AG04450 (cell line): ENCODE measurements at regions not wholly inside any gene's neighbourhood (a gene's known extent, or its start where the extent isn't known, plus 50 kb on each side); places are given as distances from the start of the nearest gene placed in this dataset.

Source experiments
- CTCF ChIA-PET: fragments of 300-600, 350-600 bp; formaldehyde crosslinking; extraction: SDS; loops from one replicate; lab custom pipeline; 2022; ENCODE audit warnings: antibody characterized with exemption, inconsistent platforms; lab: Charles Lee
- POLR2A ChIA-PET: fragments of 350-600 bp; formaldehyde crosslinking; extraction: SDS; loops from one replicate; lab custom pipeline; 2021; ENCODE audit warnings: antibody characterized with exemption, inconsistent platforms; lab: Yijun Ruan, JAX
- DNase-seq: peaks from one replicate; pipeline ENCODE4 v3.0.0-alpha.2; 2011; ENCODE audit warnings: low read depth, low spot score
- H3K27ac ChIP-seq: one replicate; pipeline ENCODE4 v1.5.1; 2012; ENCODE audit warnings: low read depth, low read length, control low read depth
- H3K27me3 ChIP-seq: one replicate; pipeline ENCODE4 v1.6.0; 2012; ENCODE audit warnings: low read length; ENCODE audit not compliant: control insufficient read depth, insufficient read depth
- H3K4me3 ChIP-seq: 2 replicates; pipeline ENCODE4 v1.5.1; 2011; ENCODE audit warnings: mild to moderate bottlenecking, low read depth, low read length, control low read depth
- H3K9me3 ChIP-seq: 2 replicates; pipeline ENCODE4 v1.5.1; 2012; ENCODE audit warnings: low read length; ENCODE audit not compliant: control insufficient read depth, insufficient read depth
- TF ChIP-seq, protein P1 (sequence below): IDR thresholded peaks from 2 replicates; pipeline ENCODE4 v1.5.1; 2011; ENCODE audit warnings: low read depth, low read length, control low read depth, inconsistent platforms

DNA sequence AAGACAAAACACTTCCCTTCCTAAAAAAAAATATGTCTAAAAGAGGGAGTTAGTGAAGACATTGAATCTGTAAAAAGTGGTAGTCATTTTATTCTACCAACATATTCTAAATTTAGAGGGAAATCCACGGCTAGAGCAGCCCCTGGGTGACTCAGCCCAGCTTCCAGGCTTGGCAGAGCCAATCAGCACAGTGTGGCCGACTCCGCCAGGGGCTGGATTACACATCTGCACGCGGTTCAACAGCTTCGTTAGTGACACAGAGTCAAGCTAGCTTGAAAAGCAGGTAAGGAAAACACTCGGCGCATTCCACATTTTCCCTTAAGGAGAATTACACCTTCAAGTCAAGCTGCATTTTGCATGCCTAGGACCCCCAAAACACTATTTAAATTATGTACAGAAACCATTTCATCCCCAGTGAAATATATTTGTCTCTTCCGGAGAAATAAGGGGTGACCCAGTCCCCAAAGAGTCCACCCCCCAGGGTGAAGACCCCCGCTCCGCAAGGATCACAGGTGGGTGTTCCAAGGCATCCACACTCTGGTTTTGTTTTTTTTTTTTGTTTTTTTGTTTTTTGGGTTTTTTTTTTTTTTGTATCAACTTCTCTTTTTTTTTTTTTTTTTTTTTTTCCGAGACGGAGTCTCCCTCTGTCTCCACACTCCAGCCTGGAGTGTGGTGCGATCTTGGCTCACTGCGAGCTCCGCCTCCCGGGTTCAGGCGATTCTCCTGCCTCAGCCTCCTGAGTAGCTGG, 58.4 kb upstream of the ARID1B start:
- ChIA-PET CTCF (interaction anchor here (0.7 kb wide), 1 partner anchor 9 kb away, joined by 7 read pairs; no protein-coding TSS in a partner anchor), POLR2A (no interaction called here)
- H3K27me3 ChIP-seq = no peaks in the 10 kb centered on the region
- no peak overlapping the region for H3K27ac ChIP-seq
- H3K9me3 ChIP-seq = no peaks in the 10 kb centered on the region; the same call in 1 of the 2 replicates
- no peak overlapping the region for H3K4me3 ChIP-seq
- no peak for DNase-seq
- TF ChIP-seq, protein P1, sequence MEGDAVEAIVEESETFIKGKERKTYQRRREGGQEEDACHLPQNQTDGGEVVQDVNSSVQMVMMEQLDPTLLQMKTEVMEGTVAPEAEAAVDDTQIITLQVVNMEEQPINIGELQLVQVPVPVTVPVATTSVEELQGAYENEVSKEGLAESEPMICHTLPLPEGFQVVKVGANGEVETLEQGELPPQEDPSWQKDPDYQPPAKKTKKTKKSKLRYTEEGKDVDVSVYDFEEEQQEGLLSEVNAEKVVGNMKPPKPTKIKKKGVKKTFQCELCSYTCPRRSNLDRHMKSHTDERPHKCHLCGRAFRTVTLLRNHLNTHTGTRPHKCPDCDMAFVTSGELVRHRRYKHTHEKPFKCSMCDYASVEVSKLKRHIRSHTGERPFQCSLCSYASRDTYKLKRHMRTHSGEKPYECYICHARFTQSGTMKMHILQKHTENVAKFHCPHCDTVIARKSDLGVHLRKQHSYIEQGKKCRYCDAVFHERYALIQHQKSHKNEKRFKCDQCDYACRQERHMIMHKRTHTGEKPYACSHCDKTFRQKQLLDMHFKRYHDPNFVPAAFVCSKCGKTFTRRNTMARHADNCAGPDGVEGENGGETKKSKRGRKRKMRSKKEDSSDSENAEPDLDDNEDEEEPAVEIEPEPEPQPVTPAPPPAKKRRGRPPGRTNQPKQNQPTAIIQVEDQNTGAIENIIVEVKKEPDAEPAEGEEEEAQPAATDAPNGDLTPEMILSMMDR = no peak

DNA sequence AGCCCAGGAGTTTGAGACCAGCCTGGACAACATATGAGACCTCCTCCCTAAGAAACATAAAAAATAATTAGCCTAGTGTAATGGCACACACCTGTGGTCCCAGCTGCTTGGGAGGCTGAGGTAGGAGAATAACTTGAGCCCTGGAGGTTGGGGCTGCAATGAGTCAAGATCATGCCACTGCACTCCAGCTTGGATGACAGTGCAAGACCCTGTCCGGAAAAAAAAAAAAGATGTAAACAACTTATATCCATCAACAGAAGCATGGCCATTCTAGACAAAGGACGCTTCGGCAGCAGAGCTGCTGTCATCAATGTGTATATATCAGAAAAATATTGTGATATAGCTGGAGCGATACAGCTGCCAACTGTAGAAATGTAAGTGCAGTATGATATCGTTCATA, 59.6 kb upstream of the ARID1B start:
- TF ChIP-seq, protein P1 = no peak
- POLR2A ChIA-PET = no interaction called here
- no peak for DNase-seq
- CTCF ChIA-PET = no interaction called here
- Histone ChIP-seq H3K27me3 (no peaks in the 10 kb centered on the region), H3K4me3 (no peak overlapping the region), H3K27ac (no peak overlapping the region), H3K9me3 (no peaks in the 10 kb centered on the region; the same call in 1 of the 2 replicates)

DNA sequence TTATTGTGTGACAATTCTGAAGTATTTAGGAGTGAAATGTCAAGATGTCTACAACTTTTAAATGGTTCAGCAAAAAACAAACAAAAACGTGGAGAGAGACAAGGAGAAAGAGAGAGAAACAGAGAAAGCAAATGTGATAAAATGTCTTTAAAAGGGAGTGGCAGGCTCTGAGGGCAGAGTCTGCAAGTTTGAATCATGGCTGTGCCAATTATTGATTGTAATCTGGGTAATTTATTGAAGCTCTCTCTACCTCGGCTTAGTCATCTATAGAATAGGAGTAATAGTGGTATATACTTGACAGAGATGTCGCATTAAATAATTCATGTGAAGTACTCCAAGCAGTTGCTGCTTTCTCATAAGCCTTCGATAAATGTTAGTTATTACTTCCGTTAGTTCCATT, 61.3 kb upstream of the ARID1B start:
- H3K9me3 ChIP-seq = no peaks in the 10 kb centered on the region; the same call in 1 of the 2 replicates
- no peaks in the 10 kb centered on the region for H3K27me3 ChIP-seq
- POLR2A ChIA-PET = no interaction called here
- H3K27ac ChIP-seq = no peak overlapping the region
- H3K4me3 ChIP-seq = no peak overlapping the region
- CTCF ChIA-PET = no interaction called here
- no peak for DNase-seq
- TF ChIP-seq, protein P1 = no peak

DNA sequence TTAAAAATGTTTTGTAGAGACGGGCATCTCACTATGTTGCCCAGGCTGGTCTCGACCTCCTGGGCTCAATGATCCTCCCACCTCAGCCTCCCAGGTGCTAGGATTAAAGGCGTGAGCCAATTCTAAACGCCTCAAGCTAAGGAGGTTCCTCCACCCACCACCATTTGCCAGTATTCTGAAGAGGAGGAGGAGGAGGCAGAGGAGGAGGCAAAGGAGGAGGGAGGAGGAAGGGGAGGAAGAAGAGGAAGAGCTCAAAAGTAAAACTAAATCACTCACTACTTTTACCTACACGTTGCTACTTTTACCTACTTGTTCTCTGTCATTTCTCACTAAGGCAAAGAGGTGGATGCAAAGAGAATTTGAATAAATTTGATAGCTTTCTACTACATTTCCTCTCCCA, 63.6 kb upstream of the ARID1B start:
- TF ChIP-seq, protein P1 = no peak
- no peaks in the 10 kb centered on the region; the same call in 1 of the 2 replicates for H3K9me3 ChIP-seq
- no peak overlapping the region for H3K27ac ChIP-seq
- H3K4me3 ChIP-seq = no peak overlapping the region
- H3K27me3 ChIP-seq = no peaks in the 10 kb centered on the region
- DNase-seq = no peak
- POLR2A ChIA-PET = no interaction called here
- CTCF ChIA-PET = no interaction called here

DNA sequence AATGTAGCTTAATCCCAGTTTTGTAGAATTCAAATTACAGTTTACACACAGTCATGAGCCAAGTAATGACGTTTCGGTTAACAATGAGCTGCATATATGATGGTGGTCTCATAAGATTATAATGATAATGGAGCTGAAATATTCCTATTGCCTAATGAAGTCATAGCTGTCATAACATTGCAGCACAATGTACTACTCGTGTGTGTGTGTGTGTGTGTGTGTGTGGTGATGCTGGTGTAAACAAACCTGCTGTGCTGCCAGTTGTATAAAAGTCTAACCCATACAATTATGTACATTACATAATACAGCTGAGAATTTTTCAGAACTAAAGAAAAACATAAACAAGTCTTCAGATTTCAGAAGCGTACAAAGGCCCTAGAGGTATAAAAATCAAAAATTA, 66.7 kb upstream of the ARID1B start:
- POLR2A ChIA-PET = interaction anchor here (0.6 kb wide), 1 partner anchor 425 kb away, joined by 3 read pairs; no protein-coding TSS in a partner anchor
- CTCF ChIA-PET = no interaction called here
- Histone ChIP-seq H3K27me3 (no peaks in the 10 kb centered on the region), H3K27ac (no peak overlapping the region), H3K4me3 (no peak overlapping the region), H3K9me3 (no peaks in the 10 kb centered on the region)
- DNase-seq = no peak
- TF ChIP-seq, protein P1 = no peak
